Fibroblast of mammary gland (primary cell): ENCODE measurements at regions not wholly inside any gene's neighbourhood (a gene's known extent, or its start where the extent isn't known, plus 50 kb on each side); places are given as distances from the start of the nearest gene placed in this dataset.

Experiments
- DNase-seq: peaks from one replicate; pipeline ENCODE4 v3.0.0-alpha.2; 2010; ENCODE audit warnings: low read depth
- H3K4me3 ChIP-seq: 2 replicates; pipeline ENCODE4 v1.5.1; 2011; ENCODE audit warnings: low read depth, mild to moderate bottlenecking, low read length, moderate library complexity; ENCODE audit not compliant: control insufficient read depth
- TF ChIP-seq, protein P1 (sequence below): conservative IDR thresholded peaks from 2 replicates; pipeline ENCODE4 v1.5.1; 2011; ENCODE audit warnings: low read depth, low read length, inconsistent platforms; ENCODE audit not compliant: control insufficient read depth, insufficient read depth

- TF ChIP-seq, protein P1, sequence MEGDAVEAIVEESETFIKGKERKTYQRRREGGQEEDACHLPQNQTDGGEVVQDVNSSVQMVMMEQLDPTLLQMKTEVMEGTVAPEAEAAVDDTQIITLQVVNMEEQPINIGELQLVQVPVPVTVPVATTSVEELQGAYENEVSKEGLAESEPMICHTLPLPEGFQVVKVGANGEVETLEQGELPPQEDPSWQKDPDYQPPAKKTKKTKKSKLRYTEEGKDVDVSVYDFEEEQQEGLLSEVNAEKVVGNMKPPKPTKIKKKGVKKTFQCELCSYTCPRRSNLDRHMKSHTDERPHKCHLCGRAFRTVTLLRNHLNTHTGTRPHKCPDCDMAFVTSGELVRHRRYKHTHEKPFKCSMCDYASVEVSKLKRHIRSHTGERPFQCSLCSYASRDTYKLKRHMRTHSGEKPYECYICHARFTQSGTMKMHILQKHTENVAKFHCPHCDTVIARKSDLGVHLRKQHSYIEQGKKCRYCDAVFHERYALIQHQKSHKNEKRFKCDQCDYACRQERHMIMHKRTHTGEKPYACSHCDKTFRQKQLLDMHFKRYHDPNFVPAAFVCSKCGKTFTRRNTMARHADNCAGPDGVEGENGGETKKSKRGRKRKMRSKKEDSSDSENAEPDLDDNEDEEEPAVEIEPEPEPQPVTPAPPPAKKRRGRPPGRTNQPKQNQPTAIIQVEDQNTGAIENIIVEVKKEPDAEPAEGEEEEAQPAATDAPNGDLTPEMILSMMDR: no peak
- no peak for DNase-seq
- no peak overlapping the region for H3K4me3 ChIP-seq
These were observed 231.9 kb upstream of the PPP2R2D start for GRCh38 chr10:131668903-131669302.

GRCh38 chr10:131669838-131670237 lies 231.0 kb upstream of the PPP2R2D start:
- TF ChIP-seq, protein P1: no peak
- no peak for DNase-seq
- H3K4me3 ChIP-seq: no peak overlapping the region

DNA sequence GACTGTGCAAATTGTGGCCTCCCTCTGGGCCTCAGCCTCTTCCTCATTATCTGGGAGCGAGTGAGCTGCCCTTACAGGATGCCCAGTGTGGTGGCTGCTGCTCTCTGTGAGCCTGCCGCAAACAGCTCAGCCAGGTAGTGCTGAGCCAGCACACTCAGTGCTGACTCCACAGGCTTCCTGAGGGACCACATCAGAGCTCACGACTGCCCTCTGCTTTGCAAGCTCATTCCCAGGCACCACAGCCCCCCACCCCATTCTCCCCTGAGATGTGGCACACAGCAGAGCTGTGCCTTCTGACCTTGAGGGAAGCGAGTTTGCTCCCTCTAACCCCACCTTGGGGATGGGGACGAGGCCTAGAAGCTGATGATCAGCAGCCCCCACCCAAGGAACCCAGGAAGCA lies 230.5 kb upstream of the PPP2R2D start:
- no peak overlapping the region for H3K4me3 ChIP-seq
- TF ChIP-seq, protein P1: no peak
- DNase-seq: no peak

- no peak overlapping the region for H3K4me3 ChIP-seq
- no peak for DNase-seq
These were observed 227.4 kb upstream of the PPP2R2D start for GRCh38 chr10:131673396-131673795.

GRCh38 chr10:131674130-131674529 lies 226.7 kb upstream of the PPP2R2D start:
- TF ChIP-seq, protein P1: no peak
- DNase-seq: no peak
- no peak overlapping the region for H3K4me3 ChIP-seq

More at GRCh38 chr10:131673396-131673795, 227.4 kb upstream of the PPP2R2D start:
- TF ChIP-seq, protein P1: no peak

DNA sequence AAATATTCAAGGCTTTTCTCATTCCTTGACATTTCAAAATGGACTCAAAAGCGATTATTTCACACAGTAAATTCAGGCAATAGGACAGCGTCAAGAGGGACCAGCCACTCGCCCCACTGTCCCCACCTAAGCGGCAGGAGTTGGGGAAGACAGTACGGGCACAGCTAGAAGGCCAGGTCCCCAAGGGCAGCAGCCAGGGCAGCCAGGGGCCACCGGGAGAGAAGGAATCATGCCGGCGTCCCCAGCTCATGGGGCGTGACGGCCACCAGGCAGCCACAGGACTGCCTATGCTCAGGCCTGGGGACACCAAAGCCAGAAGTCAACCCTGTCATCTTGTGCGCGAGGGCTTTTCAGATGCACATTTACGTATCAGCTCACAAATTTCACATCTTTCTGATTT lies 225.7 kb upstream of the PPP2R2D start:
- no peak for DNase-seq
- TF ChIP-seq, protein P1: no peak
- H3K4me3 ChIP-seq: no peak overlapping the region
